HepG2 (cell line): ENCODE measurements at regions not wholly inside any gene's neighbourhood (a gene's known extent, or its start where the extent isn't known, plus 50 kb on each side); places are given as distances from the start of the nearest gene placed in this dataset.

ENCODE experiments used
- ATAC-seq: fragments of 200-7000 bp; cut with Tn5 transposase; 3 replicates; pipeline ENCODE4 v1.9.1; 2020; ENCODE audit warnings: mild to moderate bottlenecking, moderate library complexity
- BruUV-seq: library from RNA; stranded (reverse); fragments of 400-500 nt; replicated peaks from 2 replicates; lab custom pipeline; 2021; lab: Mats Ljungman, UMichigan
- CTCF ChIA-PET: fragments of 300-600 bp; formaldehyde crosslinking; extraction: SDS; loops from one replicate; lab custom pipeline; 2021; ENCODE audit warnings: low total read pairs, inconsistent platforms, low intra/inter-chr PET ratio; lab: Yijun Ruan, JAX
- POLR2A ChIA-PET: fragments of 350-600 bp; sonication (Branson Sonifier 250); formaldehyde crosslinking; loops from one replicate; lab custom pipeline; 2020; ENCODE audit warnings: antibody characterized with exemption, inconsistent platforms; lab: Yijun Ruan, JAX
- DNase-seq: peaks from one replicate; pipeline ENCODE4 v3.0.0-alpha.2; 2015; ENCODE audit warnings: low spot score
- FAIRE-seq: peaks from 3 replicates; lab custom pipeline; 2011; peaks lifted over from hg19 to GRCh38; lab: Jason Lieb, UNC
- H2AFZ ChIP-seq: one replicate; pipeline ENCODE4 v1.6.1; 2011; ENCODE audit warnings: low read length, inconsistent platforms
- H3K27ac ChIP-seq: fragments of 300-600 bp; 3 replicates; pipeline ENCODE4 v1.8.0; 2011; ENCODE audit warnings: mixed run types, mild to moderate bottlenecking, mixed read lengths, low read length, inconsistent platforms; ENCODE audit not compliant: insufficient read depth; ENCODE audit errors: extremely low read length
- H3K27me3 ChIP-seq, 2 experiments: fragments of 200-600 bp in 1 of 2; 2 replicates in 1 of 2; 3 replicates in 1 of 2; pipeline versions ENCODE4 v1.6.0 to v1.8.0; 2011; ENCODE audit warnings: low read length in 2 of 2, mild to moderate bottlenecking in 2 of 2, moderate library complexity in 2 of 2, inconsistent platforms in 1 of 2; ENCODE audit not compliant: insufficient read depth in 2 of 2, control insufficient read depth in 1 of 2
- H3K36me3 ChIP-seq, 2 experiments: fragments of 200-600 bp in 1 of 2; replicated peaks in 1 of 2; 2 replicates in 1 of 2; 3 replicates in 1 of 2; pipeline versions ENCODE4 v1.5.1 to v1.8.0; 2011; ENCODE audit warnings: low read length in 2 of 2, inconsistent platforms in 1 of 2; ENCODE audit not compliant: insufficient read depth in 2 of 2, control insufficient read depth in 1 of 2
- H3K4me1 ChIP-seq: 2 replicates; pipeline ENCODE4 v1.5.1; 2012; ENCODE audit warnings: low read length, inconsistent platforms; ENCODE audit not compliant: insufficient read depth
- H3K4me2 ChIP-seq: 2 replicates; pipeline ENCODE4 v1.6.0; 2011; ENCODE audit warnings: low read depth, low read length, inconsistent platforms
- H3K4me3 ChIP-seq, 3 experiments: fragments of 200-600 bp in 1 of 3; sonication (generic), shearing (Covaris generic) in 1 of 3; replicated peaks in 1 of 3; 2 replicates each; pipeline ENCODE4 v1.5.1; 2011 to 2016; ENCODE audit warnings: low read length in 3 of 3, inconsistent platforms in 2 of 3, low read depth in 2 of 3, mild to moderate bottlenecking in 2 of 3, control low read depth in 1 of 3, mixed read lengths in 1 of 3; ENCODE audit not compliant: insufficient read depth in 1 of 3
- H3K79me2 ChIP-seq: one replicate; pipeline ENCODE4 v1.6.1; 2011; ENCODE audit warnings: low read length, inconsistent platforms; ENCODE audit not compliant: insufficient read depth
- H3K9ac ChIP-seq: 2 replicates; pipeline ENCODE4 v1.6.0; 2011; ENCODE audit warnings: mild to moderate bottlenecking, low read depth, low read length, inconsistent platforms; ENCODE audit not compliant: insufficient read depth
- H3K9me3 ChIP-seq: 2 replicates; pipeline ENCODE4 v1.5.1; 2012; ENCODE audit warnings: mild to moderate bottlenecking, low read length
- H4K20me1 ChIP-seq: 2 replicates; pipeline ENCODE4 v1.6.0; 2011; ENCODE audit warnings: inconsistent platforms, mild to moderate bottlenecking, low read length, moderate library complexity; ENCODE audit not compliant: insufficient read depth
- CCDC6 ChIP-seq: sonication (generic); formaldehyde crosslinking; IDR thresholded peaks from 2 replicates; pipeline ENCODE4 v1.8.1; 2022; ENCODE audit warnings: mild to moderate bottlenecking, missing genetic modification reagents, moderate library complexity
- ETS1 ChIP-seq: sonication (generic); formaldehyde crosslinking; IDR thresholded peaks from 2 replicates; pipeline ENCODE4 v1.4.0; 2020; ENCODE audit warnings: missing genetic modification reagents
- GABPB1 ChIP-seq: IDR thresholded peaks from 2 replicates; pipeline ENCODE4 v1.6.1; 2016; ENCODE audit warnings: mild to moderate bottlenecking, missing genetic modification reagents, moderate library complexity, missing compliant biosample characterization
- HOXA9 ChIP-seq: sonication (generic); formaldehyde crosslinking; IDR thresholded peaks from 2 replicates; pipeline ENCODE4 v1.8.1; 2022; ENCODE audit warnings: missing genetic modification reagents, mild to moderate bottlenecking, moderate library complexity, borderline replicate concordance
- RXRA ChIP-seq: sonication (generic); formaldehyde crosslinking; IDR thresholded peaks from 2 replicates; pipeline ENCODE4 v1.5.1; 2020; ENCODE audit warnings: missing genetic modification reagents
- SAFB2 ChIP-seq: sonication (generic); formaldehyde crosslinking; IDR thresholded peaks from 2 replicates; pipeline ENCODE4 v1.5.1; 2020; ENCODE audit warnings: missing genetic modification reagents, low read depth, mild to moderate bottlenecking, borderline replicate concordance
- SIN3B ChIP-seq: fragments of 150-350 bp; IDR thresholded peaks from 2 replicates; pipeline ENCODE4 v1.6.1; 2014; ENCODE audit warnings: low read length
- SOX5 ChIP-seq: IDR thresholded peaks from 2 replicates; pipeline ENCODE4 v1.6.1; 2016; ENCODE audit warnings: borderline replicate concordance
- STAT6 ChIP-seq: sonication (generic); formaldehyde crosslinking; IDR thresholded peaks from 2 replicates; pipeline ENCODE4 v1.4.0; 2020; ENCODE audit warnings: missing genetic modification reagents, mild to moderate bottlenecking, borderline replicate concordance
- TEAD2 ChIP-seq: sonication (generic); formaldehyde crosslinking; IDR thresholded peaks from 2 replicates; pipeline ENCODE4 v1.9.0; 2021; ENCODE audit warnings: missing genetic modification reagents
- ZNF20 ChIP-seq: sonication (generic); formaldehyde crosslinking; IDR thresholded peaks from 2 replicates; pipeline ENCODE4 v1.4.0; 2020; ENCODE audit warnings: mild to moderate bottlenecking, moderate library complexity, missing genetic modification reagents
- ZNF225 ChIP-seq: sonication (generic); formaldehyde crosslinking; IDR thresholded peaks from 2 replicates; pipeline ENCODE4 v1.4.0; 2020; ENCODE audit warnings: mild to moderate bottlenecking, missing genetic modification reagents
- ZNF543 ChIP-seq: sonication (generic); formaldehyde crosslinking; IDR thresholded peaks from 2 replicates; pipeline ENCODE4 v1.4.0; 2020; ENCODE audit warnings: mild to moderate bottlenecking, missing genetic modification reagents
- ZNF556 ChIP-seq: sonication (generic); formaldehyde crosslinking; IDR thresholded peaks from 2 replicates; pipeline ENCODE4 v1.4.0; 2020; ENCODE audit warnings: mild to moderate bottlenecking, missing genetic modification reagents, borderline replicate concordance
- ZNF792 ChIP-seq: IDR thresholded peaks from 2 replicates; pipeline ENCODE4 v1.6.1; 2016
- WGBS: methylation state at CpG from one replicate; pipeline ENCODE4 v1.1.6; 2017; ENCODE audit warnings: low lambda C conversion rate; 5-methylcytosine and 5-hydroxymethylcytosine counted together
- in situ Hi-C: cut with HindIII; loops from 2 replicates; pipeline ENCODE4 v1.10.0; 2017; ENCODE audit warnings: low pct_unique_long_range_greater_than_20kb; ENCODE audit not compliant: extremely low pct_ligation_motif_present
- intact Hi-C: fragments of 100-400 bp; cut with micrococcal nuclease; formaldehyde crosslinking; loops from one replicate; pipeline ENCODE4 v1.10.0; 2022; ENCODE audit not compliant: unreplicated experiment

- intact Hi-C loops (loop anchor here (10.0 kb wide), 1 partner anchor 63 kb away; no protein-coding TSS in a partner anchor), in situ Hi-C loops (no loop called here)
- Histone ChIP-seq H3K4me1 (no peaks in the 10 kb centered on the region), H3K79me2 (no peaks in the 10 kb centered on the region), H3K27me3 (no peaks in the 10 kb centered on the region), H3K9me3 (no peaks in the 10 kb centered on the region), H3K4me3 (no peak overlapping the region), H2AFZ (no peak overlapping the region), H3K9ac (no peak overlapping the region), H4K20me1 (no peaks in the 10 kb centered on the region), H3K4me2 (no peak overlapping the region), H3K27ac (no peak overlapping the region), H3K36me3 (no peaks in the 10 kb centered on the region)
- no TSS peak for BruUV-seq
- POLR2A ChIA-PET, result no interaction called here
- FAIRE-seq (no peak), ATAC-seq (no peak), DNase-seq (no peak)
- CTCF ChIA-PET, result no interaction called here
- 0% methylated on average over 3 of the region's 3 CpGs for WGBS
- TF ChIP-seq GABPB1 (CRISPR knock-in tag), result no peak
- no peak for TF ChIP-seq ZNF543 (CRISPR knock-in tag)
- no peak for TF ChIP-seq SOX5 (CRISPR knock-in tag)
- TF ChIP-seq ZNF556, result no peak
- no peak for TF ChIP-seq RXRA (CRISPR knock-in tag)
- no peak for TF ChIP-seq ZNF792
- TF ChIP-seq ZNF20 (CRISPR knock-in tag), result no peak
- no peak for TF ChIP-seq TEAD2
- no peak for TF ChIP-seq CCDC6
- TF ChIP-seq ETS1 (CRISPR knock-in tag), result no peak
- no peak for TF ChIP-seq ZNF225 (CRISPR knock-in tag)
- TF ChIP-seq STAT6, result no peak
- no peak for TF ChIP-seq HOXA9 (CRISPR knock-in tag)
- TF ChIP-seq SAFB2, result no peak
- no peak for TF ChIP-seq SIN3B
These were observed 138.7 kb upstream of the CBLB start for GRCh38 chr3:106007512-106007911.
